Neuronal stem cell (in vitro differentiated cells): ENCODE measurements at regions not wholly inside any gene's neighbourhood (a gene's known extent, or its start where the extent isn't known, plus 50 kb on each side); places are given as distances from the start of the nearest gene placed in this dataset.

Source experiments
- DNase-seq: peaks from one replicate; pipeline ENCODE4 v3.0.0-alpha.2; 2013; ENCODE audit warnings: low spot score
- H2AFZ ChIP-seq: one replicate; pipeline ENCODE4 v1.6.1; 2013; ENCODE audit warnings: mild to moderate bottlenecking, low read length, inconsistent platforms
- H2AK5ac ChIP-seq: 2 replicates; pipeline ENCODE4 v1.6.1; 2013; ENCODE audit warnings: low read depth, mild to moderate bottlenecking, inconsistent platforms, low read length, moderate library complexity, mixed read lengths
- H2BK120ac ChIP-seq: 2 replicates; pipeline ENCODE4 v1.6.1; 2013; ENCODE audit warnings: low read depth, mild to moderate bottlenecking, inconsistent platforms, low read length, moderate library complexity, mixed read lengths
- H2BK12ac ChIP-seq: one replicate; pipeline ENCODE4 v1.6.1; 2013; ENCODE audit warnings: low read length, inconsistent platforms
- H2BK15ac ChIP-seq: 2 replicates; pipeline ENCODE4 v1.6.1; 2013; ENCODE audit warnings: mild to moderate bottlenecking, low read length, inconsistent platforms, mixed read lengths
- H2BK5ac ChIP-seq: one replicate; pipeline ENCODE4 v1.6.1; 2013; ENCODE audit warnings: inconsistent platforms, mild to moderate bottlenecking, low read length, moderate library complexity
- H3K14ac ChIP-seq: one replicate; pipeline ENCODE4 v1.6.1; 2013; ENCODE audit warnings: low read length, inconsistent platforms
- H3K18ac ChIP-seq: 2 replicates; pipeline ENCODE4 v1.6.1; 2013; ENCODE audit warnings: low read length, inconsistent platforms
- H3K23ac ChIP-seq: 2 replicates; pipeline ENCODE4 v1.6.1; 2013; ENCODE audit warnings: low read depth, mild to moderate bottlenecking, mixed read lengths, low read length, inconsistent platforms; ENCODE audit not compliant: poor library complexity
- H3K27ac ChIP-seq: replicated peaks from 3 replicates; pipeline ENCODE4 v1.5.1; 2013; ENCODE audit warnings: low read length, inconsistent platforms
- H3K27me3 ChIP-seq, 3 experiments: 2 replicates each; pipeline ENCODE4 v1.6.1; 2013; ENCODE audit warnings: low read length in 3 of 3, mild to moderate bottlenecking in 2 of 3, inconsistent platforms in 1 of 3, low read depth in 1 of 3, mixed read lengths in 1 of 3, moderate library complexity in 1 of 3; ENCODE audit not compliant: control insufficient read depth in 3 of 3, insufficient read depth in 3 of 3
- H3K36me3 ChIP-seq, 2 donors: replicated peaks in 1 of 2; 2 replicates each; pipeline ENCODE4 v1.6.1; 2013; ENCODE audit warnings: low read length in 2 of 2; ENCODE audit not compliant: control insufficient read depth in 2 of 2, insufficient read depth in 2 of 2
- H3K4ac ChIP-seq: 2 replicates; pipeline ENCODE4 v1.6.1; 2013; ENCODE audit warnings: inconsistent platforms, mild to moderate bottlenecking, low read length, moderate library complexity
- H3K4me1 ChIP-seq, 2 donors: 1 replicate in 1 of 2; 2 replicates in 1 of 2; pipeline ENCODE4 v1.6.1; 2013; ENCODE audit warnings: low read length in 2 of 2, low read depth in 1 of 2; ENCODE audit not compliant: control insufficient read depth in 2 of 2, insufficient read depth in 1 of 2
- H3K4me2 ChIP-seq: one replicate; pipeline ENCODE4 v1.6.1; 2013; ENCODE audit warnings: mild to moderate bottlenecking, low read length, inconsistent platforms; ENCODE audit not compliant: insufficient read depth, poor library complexity, severe bottlenecking
- H3K4me3 ChIP-seq, 2 donors: 2 replicates each; pipeline ENCODE4 v1.5.1; 2013; ENCODE audit warnings: low read length in 2 of 2, mild to moderate bottlenecking in 2 of 2, inconsistent platforms in 1 of 2, moderate library complexity in 1 of 2
- H3K79me1 ChIP-seq: one replicate; pipeline ENCODE4 v1.6.1; 2013; ENCODE audit warnings: low read depth, mild to moderate bottlenecking, inconsistent platforms, low read length, moderate library complexity
- H3K9ac ChIP-seq: one replicate; pipeline ENCODE4 v1.6.1; 2013; ENCODE audit warnings: mild to moderate bottlenecking, low read depth, low read length, inconsistent platforms; ENCODE audit not compliant: poor library complexity
- H3K9me3 ChIP-seq, 2 donors: replicated peaks in 1 of 2; 2 replicates each; pipeline versions ENCODE3 to v1.6.1; 2013; ENCODE audit warnings: low read length in 2 of 2, mild to moderate bottlenecking in 2 of 2, inconsistent platforms in 1 of 2, low read depth in 1 of 2, mixed read lengths in 1 of 2, moderate library complexity in 1 of 2; ENCODE audit not compliant: control insufficient read depth in 2 of 2, insufficient read depth in 1 of 2
- H4K8ac ChIP-seq: one replicate; pipeline ENCODE4 v1.6.1; 2013; ENCODE audit warnings: low read depth, mild to moderate bottlenecking, inconsistent platforms, low read length, moderate library complexity
- H4K91ac ChIP-seq: one replicate; pipeline ENCODE4 v1.6.1; 2013; ENCODE audit warnings: low read length, low read depth, mild to moderate bottlenecking, inconsistent platforms; ENCODE audit not compliant: poor library complexity
- WGBS, 2 donors: extraction: QIAGEN DNeasy Blood & Tissue Kit; methylation state at CpG; one replicate each; pipeline ENCODE4 v1.1.7; 2013; ENCODE audit warnings: missing lambda C conversion rate in 2 of 2, mixed read lengths in 1 of 2; ENCODE audit not compliant: insufficient read length in 2 of 2, insufficient replicate concordance in 1 of 2; ENCODE audit errors: extremely low coverage in 2 of 2; 5-methylcytosine and 5-hydroxymethylcytosine counted together

DNA sequence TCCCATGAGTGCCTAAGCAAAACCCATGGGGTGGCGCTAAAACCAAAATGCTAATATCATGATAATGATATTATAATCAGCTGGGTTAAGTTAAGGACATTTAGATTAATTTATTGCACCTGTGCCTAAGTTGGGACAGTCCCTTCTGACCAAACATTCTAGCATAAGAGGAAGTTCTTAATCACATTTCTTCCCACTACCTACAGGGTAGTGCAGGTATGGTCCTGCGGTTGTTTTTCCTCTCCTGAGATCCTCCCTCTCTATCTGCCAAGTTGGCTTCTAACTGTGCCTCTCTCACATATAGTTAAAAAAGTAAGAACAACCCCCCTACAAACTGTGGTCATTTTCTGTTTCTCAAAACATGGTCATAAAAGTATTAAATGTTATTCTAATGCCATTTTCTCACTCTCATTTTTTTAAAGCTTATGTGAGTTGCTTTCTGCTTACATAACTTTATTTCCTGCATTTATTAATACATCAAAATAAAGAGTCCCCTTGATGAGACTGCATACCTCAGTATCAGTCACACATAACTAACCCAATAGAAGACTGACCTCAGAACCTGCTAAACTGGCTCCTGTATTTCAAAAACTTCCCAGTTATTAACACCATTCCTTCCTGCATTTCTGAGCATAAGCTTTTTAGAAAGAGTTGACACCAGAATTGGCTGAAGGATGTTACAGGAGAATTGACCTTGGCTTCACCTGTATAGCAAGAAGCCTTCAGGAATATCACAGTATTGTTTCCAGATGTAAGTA lies 1332.5 kb downstream of the FSTL5 start:
- Histone ChIP-seq H3K14ac (no peak overlapping the region), H3K18ac (no peak overlapping the region), H3K79me1 (no peaks in the 10 kb centered on the region), H3K36me3 (no peaks in the 10 kb centered on the region), H3K4ac (no peak overlapping the region), H4K8ac (no peak overlapping the region), H2BK120ac (no peak overlapping the region), H2BK15ac (no peak overlapping the region), H2AK5ac (no peak overlapping the region), H3K27ac (no peak overlapping the region), H3K23ac (no peak overlapping the region), H3K4me3 (no peak overlapping the region), H2AFZ (no peak overlapping the region), H3K9me3 (no peaks in the 10 kb centered on the region), H3K4me1 (no peaks in the 10 kb centered on the region), H3K9ac (no peak overlapping the region), H4K91ac (no peak overlapping the region), H2BK12ac (no peak overlapping the region), H3K4me2 (no peak overlapping the region), H2BK5ac (no peak overlapping the region), H3K27me3 (no peaks in the 10 kb centered on the region)
- WGBS, 2 donors, result no CpG with 5 or more reads among the region's 2 CpGs
- no peak for DNase-seq

DNA sequence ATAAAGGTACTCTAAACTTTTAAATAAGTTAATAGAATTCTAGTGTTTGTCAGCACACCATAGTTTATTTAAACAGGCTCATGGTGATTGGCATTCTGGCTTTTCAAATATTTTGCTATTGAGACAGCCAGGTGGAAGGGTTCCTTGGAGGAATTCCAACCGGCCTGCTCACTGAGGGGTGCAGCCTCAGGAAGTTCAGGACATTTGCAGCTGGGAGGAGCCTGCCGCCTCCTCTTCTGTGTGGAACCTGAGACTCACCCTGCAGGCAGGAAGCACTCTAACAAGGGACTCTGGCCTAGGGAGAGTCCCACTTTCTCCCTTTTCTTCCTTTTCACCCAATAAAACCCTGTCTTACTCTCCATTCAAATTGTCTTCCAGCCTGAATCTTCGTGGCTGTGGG lies 1328.0 kb downstream of the FSTL5 start:
- Histone ChIP-seq H4K8ac (no peak overlapping the region), H2AFZ (peak overlapping the region; percentile 64), H2BK120ac (no peak overlapping the region), H3K18ac (no peak overlapping the region), H2BK15ac (no peak overlapping the region), H3K4me2 (no peak overlapping the region), H3K4me3 (no peak overlapping the region), H3K9me3 (no peaks in the 10 kb centered on the region), H3K36me3 (no peaks in the 10 kb centered on the region), H3K27ac (no peak overlapping the region), H2AK5ac (no peak overlapping the region), H3K27me3 (no peaks in the 10 kb centered on the region), H2BK5ac (no peak overlapping the region), H3K4ac (no peak overlapping the region), H3K79me1 (no peaks in the 10 kb centered on the region), H3K23ac (no peak overlapping the region), H2BK12ac (no peak overlapping the region), H3K14ac (no peak overlapping the region), H3K9ac (no peak overlapping the region), H4K91ac (no peak overlapping the region), H3K4me1 (no peaks in the 10 kb centered on the region)
- DNase-seq, result no peak
- WGBS, 2 donors, result no CpG with 5 or more reads among the region's 3 CpGs

DNA sequence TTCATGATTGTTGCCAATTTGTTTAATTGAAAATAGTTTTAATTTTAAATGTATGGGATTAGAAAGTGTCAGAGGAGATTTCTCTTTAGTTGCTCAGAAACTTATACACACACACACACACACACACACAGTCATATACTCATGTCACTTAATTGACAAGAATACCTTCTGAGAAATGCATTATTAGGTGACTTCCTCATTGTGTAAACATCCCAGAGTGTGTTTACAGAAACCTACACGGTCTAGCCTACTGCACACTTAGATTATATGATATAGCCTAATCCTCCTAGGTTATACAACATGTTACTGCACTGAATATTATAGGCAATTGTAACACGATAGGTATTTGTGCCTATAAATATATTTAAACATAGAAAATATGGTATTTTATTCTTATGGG lies 1327.4 kb downstream of the FSTL5 start:
- H3K4me2 ChIP-seq, result no peak overlapping the region
- no peak overlapping the region for H2AK5ac ChIP-seq
- no peak for DNase-seq
- H3K14ac ChIP-seq, result no peak overlapping the region
- no peak overlapping the region for H2BK12ac ChIP-seq
- H2BK5ac ChIP-seq, result no peak overlapping the region
- H3K18ac ChIP-seq, result no peak overlapping the region
- no peak overlapping the region for H3K27ac ChIP-seq
- no peak overlapping the region for H3K23ac ChIP-seq
- H4K8ac ChIP-seq, result no peak overlapping the region
- H3K4ac ChIP-seq, result no peak overlapping the region
- H3K4me3 ChIP-seq, result no peak overlapping the region
- no peak overlapping the region for H2BK120ac ChIP-seq
- WGBS, 2 donors, result no CpG with 5 or more reads among the region's 2 CpGs
- H2AFZ ChIP-seq, result no peak overlapping the region
- no peaks in the 10 kb centered on the region for H3K36me3 ChIP-seq
- H3K4me1 ChIP-seq, result no peaks in the 10 kb centered on the region
- no peak overlapping the region for H2BK15ac ChIP-seq
- no peaks in the 10 kb centered on the region for H3K27me3 ChIP-seq
- no peak overlapping the region for H3K9ac ChIP-seq
- H4K91ac ChIP-seq, result no peak overlapping the region
- H3K9me3 ChIP-seq, result no peaks in the 10 kb centered on the region
- no peaks in the 10 kb centered on the region for H3K79me1 ChIP-seq

GRCh38 chr4:160846121-160846520 lies 1317.7 kb downstream of the FSTL5 start:
- H2BK15ac ChIP-seq, result no peak overlapping the region
- no peak overlapping the region for H3K4me2 ChIP-seq
- no peak overlapping the region for H2AK5ac ChIP-seq
- H3K14ac ChIP-seq, result no peak overlapping the region
- H4K91ac ChIP-seq, result no peak overlapping the region
- peaks cover 4 to 13% of the 10 kb centered on the region in 2 donors for H3K4me1 ChIP-seq
- no peak overlapping the region for H2BK12ac ChIP-seq
- no peak overlapping the region for H3K4me3 ChIP-seq
- H2AFZ ChIP-seq, result no peak overlapping the region
- DNase-seq, result no peak
- no peaks in the 10 kb centered on the region for H3K9me3 ChIP-seq
- H2BK120ac ChIP-seq, result no peak overlapping the region
- H3K27me3 ChIP-seq, result no peaks in the 10 kb centered on the region
- H3K27ac ChIP-seq, result no peak overlapping the region
- no peak overlapping the region for H2BK5ac ChIP-seq
- no peak overlapping the region for H3K18ac ChIP-seq
- H3K36me3 ChIP-seq, result no peaks in the 10 kb centered on the region
- WGBS, 2 donors, result no CpG with 5 or more reads among the region's 2 CpGs
- no peaks in the 10 kb centered on the region for H3K79me1 ChIP-seq
- no peak overlapping the region for H3K4ac ChIP-seq
- H4K8ac ChIP-seq, result no peak overlapping the region
- no peak overlapping the region for H3K23ac ChIP-seq
- no peak overlapping the region for H3K9ac ChIP-seq
